KMS-11 (cell line): ENCODE measurements at regions not wholly inside any gene's neighbourhood (a gene's known extent, or its start where the extent isn't known, plus 50 kb on each side); places are given as distances from the start of the nearest gene placed in this dataset.

Experiments
- H2AFZ ChIP-seq: fragments of 200-600 bp; sonication (generic); 2 replicates; pipeline ENCODE4 v1.6.1; 2016; ENCODE audit warnings: antibody characterized with exemption, mixed run types, low read depth
- H3K27ac ChIP-seq: fragments of 200-600 bp; sonication (generic); 2 replicates; pipeline ENCODE4 v1.6.1; 2016; ENCODE audit warnings: mild to moderate bottlenecking, mixed run types
- H3K27me3 ChIP-seq: fragments of 200-600 bp; sonication (generic); 2 replicates; pipeline ENCODE4 v1.6.1; 2017; ENCODE audit warnings: mild to moderate bottlenecking, low read depth, mixed run types, moderate library complexity; ENCODE audit not compliant: insufficient read depth
- H3K36me3 ChIP-seq: fragments of 200-600 bp; sonication (generic); 2 replicates; pipeline ENCODE4 v1.6.1; 2017; ENCODE audit warnings: mild to moderate bottlenecking, mixed run types; ENCODE audit not compliant: insufficient read depth
- H3K4me1 ChIP-seq: fragments of 200-600 bp; sonication (generic); 2 replicates; pipeline ENCODE4 v1.6.1; 2016; ENCODE audit warnings: mild to moderate bottlenecking, low read depth, mixed run types; ENCODE audit not compliant: poor library complexity, severe bottlenecking
- H3K4me2 ChIP-seq: fragments of 200-600 bp; sonication (generic); 2 replicates; pipeline ENCODE4 v1.7.0; 2016; ENCODE audit warnings: mild to moderate bottlenecking, mixed run types
- H3K4me3 ChIP-seq: fragments of 200-600 bp; sonication (generic); IDR thresholded peaks from 2 replicates; pipeline ENCODE4 v1.6.1; 2017; ENCODE audit warnings: low read depth, low read length, mixed read lengths; ENCODE audit not compliant: insufficient read depth
- H3K79me2 ChIP-seq: fragments of 200-600 bp; sonication (generic); 2 replicates; pipeline ENCODE4 v1.6.1; 2016; ENCODE audit warnings: low read depth, mixed run types; ENCODE audit not compliant: insufficient read depth
- H3K9ac ChIP-seq: fragments of 200-600 bp; sonication (generic); 2 replicates; pipeline ENCODE4 v1.6.1; 2016; ENCODE audit warnings: mild to moderate bottlenecking, mixed run types
- H4K20me1 ChIP-seq: fragments of 200-600 bp; sonication (generic); 2 replicates; pipeline ENCODE4 v1.6.1; 2016; ENCODE audit warnings: mild to moderate bottlenecking, mixed run types; ENCODE audit not compliant: insufficient read depth
- TF ChIP-seq, protein P1 (sequence below): fragments of 200-600 bp; sonication (generic); conservative IDR thresholded peaks from 2 replicates; pipeline ENCODE4 v1.6.1; 2017; ENCODE audit warnings: low read depth, mild to moderate bottlenecking, antibody characterized with exemption, low read length, moderate library complexity, mixed read lengths

DNA sequence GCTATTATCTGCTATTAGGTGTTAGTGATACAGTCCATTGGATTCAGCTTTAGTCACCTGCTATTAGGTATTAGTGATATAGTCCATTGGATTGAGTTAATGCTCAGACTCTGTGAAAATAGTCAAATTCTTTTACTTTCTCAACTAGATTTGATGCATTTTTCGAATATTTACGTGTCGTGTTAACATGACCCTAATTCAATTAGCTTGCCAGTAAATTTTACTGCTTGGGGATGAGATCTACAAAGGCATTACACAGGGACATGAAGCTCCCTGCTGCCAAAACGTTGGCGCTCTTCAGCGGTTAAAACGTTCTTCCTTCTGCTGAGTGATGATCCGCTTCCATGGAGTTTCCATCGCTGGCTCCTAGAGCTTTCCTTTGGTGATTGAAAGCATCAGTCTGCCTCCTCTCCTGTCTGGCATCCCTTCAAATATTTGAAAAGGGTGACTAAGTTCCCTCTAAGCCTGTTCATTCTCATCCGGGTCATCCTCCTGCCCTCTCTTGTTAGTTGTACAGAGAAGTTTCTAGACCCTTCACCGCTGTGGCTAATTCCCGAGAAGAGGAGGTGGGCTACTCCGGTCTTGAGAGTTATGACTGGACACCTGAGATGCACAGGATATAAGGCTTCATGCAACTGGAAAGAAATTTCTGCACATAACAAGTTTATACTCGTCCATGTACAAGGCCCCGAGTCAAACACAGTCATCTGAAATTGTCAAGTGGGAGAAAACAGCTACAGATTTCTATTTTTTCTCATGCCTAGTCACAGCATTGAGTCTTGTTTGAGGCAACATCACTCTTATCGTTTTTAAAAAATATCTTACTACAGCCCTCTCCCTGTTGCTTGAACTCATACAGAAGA is 254.0 kb downstream of the KLF6 start:
- no peak overlapping the region for H3K4me2 ChIP-seq
- TF ChIP-seq, protein P1, sequence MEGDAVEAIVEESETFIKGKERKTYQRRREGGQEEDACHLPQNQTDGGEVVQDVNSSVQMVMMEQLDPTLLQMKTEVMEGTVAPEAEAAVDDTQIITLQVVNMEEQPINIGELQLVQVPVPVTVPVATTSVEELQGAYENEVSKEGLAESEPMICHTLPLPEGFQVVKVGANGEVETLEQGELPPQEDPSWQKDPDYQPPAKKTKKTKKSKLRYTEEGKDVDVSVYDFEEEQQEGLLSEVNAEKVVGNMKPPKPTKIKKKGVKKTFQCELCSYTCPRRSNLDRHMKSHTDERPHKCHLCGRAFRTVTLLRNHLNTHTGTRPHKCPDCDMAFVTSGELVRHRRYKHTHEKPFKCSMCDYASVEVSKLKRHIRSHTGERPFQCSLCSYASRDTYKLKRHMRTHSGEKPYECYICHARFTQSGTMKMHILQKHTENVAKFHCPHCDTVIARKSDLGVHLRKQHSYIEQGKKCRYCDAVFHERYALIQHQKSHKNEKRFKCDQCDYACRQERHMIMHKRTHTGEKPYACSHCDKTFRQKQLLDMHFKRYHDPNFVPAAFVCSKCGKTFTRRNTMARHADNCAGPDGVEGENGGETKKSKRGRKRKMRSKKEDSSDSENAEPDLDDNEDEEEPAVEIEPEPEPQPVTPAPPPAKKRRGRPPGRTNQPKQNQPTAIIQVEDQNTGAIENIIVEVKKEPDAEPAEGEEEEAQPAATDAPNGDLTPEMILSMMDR = no peak
- no peaks in the 10 kb centered on the region for H3K36me3 ChIP-seq

DNA sequence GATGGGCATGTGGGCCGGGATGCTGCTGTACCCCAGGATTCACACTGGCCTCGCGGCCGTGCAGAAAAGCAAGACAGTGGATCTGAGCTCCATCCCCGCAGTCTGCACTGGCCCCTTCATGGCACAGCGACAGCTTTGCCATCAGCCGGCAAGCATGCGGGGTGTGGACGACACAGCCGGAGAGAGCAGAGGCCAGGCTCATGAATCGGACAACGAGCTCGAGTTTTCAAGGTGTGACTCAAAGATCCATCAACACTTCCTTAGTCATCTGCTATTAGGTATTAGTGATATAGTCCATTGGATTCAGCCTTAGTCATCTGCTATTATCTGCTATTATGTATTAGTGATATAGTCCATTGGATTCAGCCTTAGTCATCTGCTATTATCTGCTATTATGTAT is 254.7 kb downstream of the KLF6 start:
- TF ChIP-seq, protein P1 = no peak
- Histone ChIP-seq H3K4me1 (no peaks in the 10 kb centered on the region), H3K27me3 (no peaks in the 10 kb centered on the region), H4K20me1 (no peaks in the 10 kb centered on the region), H3K9ac (no peak overlapping the region), H3K36me3 (no peaks in the 10 kb centered on the region), H2AFZ (no peak overlapping the region), H3K27ac (no peak overlapping the region), H3K4me2 (no peak overlapping the region), H3K4me3 (no peak overlapping the region), H3K79me2 (no peaks in the 10 kb centered on the region)

More for the DNA sequence above, 254.0 kb downstream of the KLF6 start:
- Histone ChIP-seq H2AFZ (no peak overlapping the region), H3K27ac (no peak overlapping the region), H3K4me3 (no peak overlapping the region), H3K9ac (no peak overlapping the region), H3K79me2 (no peaks in the 10 kb centered on the region), H3K27me3 (no peaks in the 10 kb centered on the region), H3K4me1 (no peaks in the 10 kb centered on the region), H4K20me1 (no peaks in the 10 kb centered on the region)

DNA sequence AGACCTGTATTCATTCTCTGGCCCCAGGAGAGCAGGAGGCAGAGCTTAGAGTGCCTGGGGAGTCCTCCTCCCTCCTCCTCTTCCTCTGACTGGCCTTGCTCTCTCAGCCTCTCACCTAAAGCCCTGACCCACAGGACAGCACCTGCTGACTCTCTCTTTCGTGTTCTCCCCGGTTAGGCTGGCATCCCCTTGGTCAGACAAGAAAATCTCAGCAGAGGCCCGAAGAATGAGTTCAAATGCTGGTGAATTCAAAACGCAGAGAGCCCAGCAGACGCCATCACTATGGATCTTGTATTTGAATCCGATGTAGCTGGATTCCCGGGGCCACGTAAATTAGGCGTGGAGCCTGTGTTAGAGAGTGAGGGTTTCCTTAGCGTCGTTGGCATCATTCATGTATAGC is 255.3 kb downstream of the KLF6 start:
- Histone ChIP-seq H3K4me3 (no peak overlapping the region), H3K27ac (no peak overlapping the region), H3K27me3 (no peaks in the 10 kb centered on the region), H4K20me1 (no peaks in the 10 kb centered on the region), H3K9ac (no peak overlapping the region), H3K4me1 (no peaks in the 10 kb centered on the region), H3K4me2 (no peak overlapping the region), H2AFZ (no peak overlapping the region), H3K36me3 (no peaks in the 10 kb centered on the region), H3K79me2 (no peaks in the 10 kb centered on the region)
- TF ChIP-seq, protein P1 = no peak

DNA sequence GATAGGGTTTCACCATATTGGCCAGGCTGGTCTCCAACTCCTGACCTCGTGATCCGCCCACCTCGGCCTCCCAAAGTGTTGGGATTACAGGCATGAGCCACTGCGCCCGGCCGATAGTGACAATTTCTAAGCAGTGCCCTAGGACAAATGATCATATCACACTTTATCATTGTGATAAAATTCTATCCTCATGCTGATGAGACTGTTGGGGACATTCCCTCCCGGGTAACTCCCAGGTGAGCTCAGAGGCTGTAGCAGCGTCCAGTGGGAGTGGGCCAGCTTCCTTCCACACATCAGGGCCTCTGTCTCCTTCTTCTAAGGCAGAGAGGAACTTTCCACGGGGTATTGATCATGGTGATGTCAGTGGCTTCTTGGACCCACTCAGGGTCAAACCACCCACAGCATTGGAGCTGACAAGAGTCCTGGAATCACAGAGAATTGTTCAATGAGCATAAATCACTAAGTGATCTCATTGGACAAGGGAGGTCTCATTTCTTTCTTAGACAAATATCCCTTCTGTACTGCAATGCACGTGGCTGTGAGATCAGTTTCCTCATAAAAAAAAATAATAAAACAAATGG is 256.1 kb downstream of the KLF6 start:
- H2AFZ ChIP-seq = no peak overlapping the region
- no peaks in the 10 kb centered on the region for H3K27me3 ChIP-seq
- H3K4me1 ChIP-seq = no peaks in the 10 kb centered on the region
- no peak overlapping the region for H3K9ac ChIP-seq
- H3K4me3 ChIP-seq = no peak overlapping the region
- H4K20me1 ChIP-seq = no peaks in the 10 kb centered on the region
- TF ChIP-seq, protein P1 = no peak
- no peaks in the 10 kb centered on the region for H3K36me3 ChIP-seq
- H3K79me2 ChIP-seq = no peaks in the 10 kb centered on the region
- H3K4me2 ChIP-seq = no peak overlapping the region
- no peak overlapping the region for H3K27ac ChIP-seq
